GM12874 (cell line): ENCODE measurements at regions not wholly inside any gene's neighbourhood (a gene's known extent, or its start where the extent isn't known, plus 50 kb on each side); places are given as distances from the start of the nearest gene placed in this dataset.

Source experiments
- CTCF ChIP-seq: IDR thresholded peaks from 2 replicates; pipeline ENCODE4 v1.5.1; 2011; ENCODE audit warnings: low read depth, mild to moderate bottlenecking, control low read depth, low read length, moderate library complexity; ENCODE audit not compliant: insufficient read depth

- no peak for TF ChIP-seq CTCF
Measured at GRCh38 chr5:167180906-167181305, 1110.5 kb upstream of the WWC1 start.

- no peak for TF ChIP-seq CTCF
Measured at GRCh38 chr5:167205881-167206280, 1085.6 kb upstream of the WWC1 start.

GRCh38 chr5:167207081-167207480 lies 1084.4 kb upstream of the WWC1 start:
- no peak for TF ChIP-seq CTCF

GRCh38 chr5:167208911-167209310 lies 1082.5 kb upstream of the WWC1 start:
- no peak for TF ChIP-seq CTCF

- no peak for TF ChIP-seq CTCF
Measured at GRCh38 chr5:167217097-167217743, 1074.2 kb upstream of the WWC1 start.

GRCh38 chr5:167219298-167219697 lies 1072.1 kb upstream of the WWC1 start:
- no peak for TF ChIP-seq CTCF

GRCh38 chr5:167226386-167226785 lies 1065.1 kb upstream of the WWC1 start:
- no peak for TF ChIP-seq CTCF

- TF ChIP-seq CTCF, result no peak
Measured at GRCh38 chr5:167228134-167228533, 1063.3 kb upstream of the WWC1 start.
